Karpas-422 (cell line): ENCODE measurements at regions not wholly inside any gene's neighbourhood (a gene's known extent, or its start where the extent isn't known, plus 50 kb on each side); places are given as distances from the start of the nearest gene placed in this dataset.

Experiments
- DNase-seq: peaks from one replicate; pipeline ENCODE4 v3.0.0-alpha.2; 2015
- H2AFZ ChIP-seq: fragments of 200-600 bp; sonication (generic); 2 replicates; pipeline ENCODE4 v1.6.1; 2014; ENCODE audit warnings: antibody characterized with exemption, low read length, mixed read lengths
- H3K27ac ChIP-seq: fragments of 200-600 bp; sonication (generic); 2 replicates; pipeline ENCODE4 v1.5.1; 2014; ENCODE audit warnings: mild to moderate bottlenecking, low read length, moderate library complexity
- H3K27me3 ChIP-seq: fragments of 200-600 bp; sonication (generic); 2 replicates; pipeline ENCODE4 v1.6.1; 2014; ENCODE audit warnings: low read length, mixed read lengths
- H3K36me3 ChIP-seq: fragments of 200-600 bp; sonication (generic); 2 replicates; pipeline ENCODE4 v1.6.1; 2014; ENCODE audit warnings: low read length, mixed read lengths; ENCODE audit not compliant: insufficient read depth
- H3K4me1 ChIP-seq: fragments of 200-600 bp; sonication (generic); 2 replicates; pipeline ENCODE4 v1.6.1; 2014; ENCODE audit warnings: mild to moderate bottlenecking, low read length, mixed read lengths
- H3K4me2 ChIP-seq: fragments of 200-600 bp; sonication (generic); 2 replicates; pipeline ENCODE4 v1.6.1; 2014; ENCODE audit warnings: low read length, low read depth, mild to moderate bottlenecking; ENCODE audit not compliant: poor library complexity, severe bottlenecking
- H3K4me3 ChIP-seq: fragments of 200-600 bp; sonication (generic); 2 replicates; pipeline ENCODE4 v1.5.1; 2014; ENCODE audit warnings: mild to moderate bottlenecking, antibody characterized with exemption, low read length, mixed read lengths
- H3K79me2 ChIP-seq: fragments of 200-600 bp; sonication (generic); 2 replicates; pipeline ENCODE4 v1.6.1; 2014; ENCODE audit warnings: mild to moderate bottlenecking, low read length, mixed read lengths
- H3K9ac ChIP-seq: fragments of 200-600 bp; sonication (generic); 2 replicates; pipeline ENCODE4 v1.6.0; 2014; ENCODE audit warnings: low read length
- H3K9me2 ChIP-seq: fragments of 200-600 bp; sonication (generic), shearing (Covaris generic); replicated peaks from 2 replicates; pipeline ENCODE4 v1.6.0; 2014; ENCODE audit warnings: mild to moderate bottlenecking, low read length, moderate library complexity; ENCODE audit not compliant: insufficient read depth
- H3K9me3 ChIP-seq: fragments of 300-700, 200-600 bp; sonication (generic); 2 replicates; pipeline ENCODE4 v1.6.1; 2014; ENCODE audit warnings: low read length, mixed read lengths
- H4K20me1 ChIP-seq: fragments of 200-600 bp; sonication (generic); 2 replicates; pipeline ENCODE4 v1.6.1; 2014; ENCODE audit warnings: mild to moderate bottlenecking, antibody characterized with exemption, low read length, low read depth; ENCODE audit not compliant: insufficient read depth

GRCh38 chr13:64993514-64994164 is 2236.5 kb downstream of the PCDH9 start:
- no peak overlapping the region for H3K4me3 ChIP-seq
- no peaks in the 10 kb centered on the region for H4K20me1 ChIP-seq
- H3K36me3 ChIP-seq: no peaks in the 10 kb centered on the region
- DNase-seq: peak; percentile 86
- H3K27me3 ChIP-seq: no peaks in the 10 kb centered on the region
- H3K79me2 ChIP-seq: no peaks in the 10 kb centered on the region
- peak overlapping the region; percentile 79 for H3K27ac ChIP-seq
- H3K9me2 ChIP-seq: no peaks in the 10 kb centered on the region
- no peaks in the 10 kb centered on the region for H3K9me3 ChIP-seq
- peak overlapping the region; percentile 37; the same call in 1 of the 2 replicates for H2AFZ ChIP-seq
- peak overlapping the region; percentile 59 for H3K4me2 ChIP-seq
- H3K9ac ChIP-seq: 0 out of 2 replicates have a peak overlapping the region, but pooled peaks have one; percentile 2
- peaks cover 27% of the 10 kb centered on the region for H3K4me1 ChIP-seq

GRCh38 chr13:64992314-64992713 is 2237.8 kb downstream of the PCDH9 start:
- no peaks in the 10 kb centered on the region for H3K9me2 ChIP-seq
- no peaks in the 10 kb centered on the region for H3K27me3 ChIP-seq
- peaks cover 27% of the 10 kb centered on the region for H3K4me1 ChIP-seq
- no peak overlapping the region for H3K27ac ChIP-seq
- H2AFZ ChIP-seq: no peak overlapping the region
- H3K79me2 ChIP-seq: no peaks in the 10 kb centered on the region
- no peaks in the 10 kb centered on the region for H3K36me3 ChIP-seq
- no peak overlapping the region for H3K4me2 ChIP-seq
- H3K9me3 ChIP-seq: no peaks in the 10 kb centered on the region
- H3K9ac ChIP-seq: no peak overlapping the region
- no peaks in the 10 kb centered on the region for H4K20me1 ChIP-seq
- DNase-seq: no peak
- no peak overlapping the region for H3K4me3 ChIP-seq

DNA sequence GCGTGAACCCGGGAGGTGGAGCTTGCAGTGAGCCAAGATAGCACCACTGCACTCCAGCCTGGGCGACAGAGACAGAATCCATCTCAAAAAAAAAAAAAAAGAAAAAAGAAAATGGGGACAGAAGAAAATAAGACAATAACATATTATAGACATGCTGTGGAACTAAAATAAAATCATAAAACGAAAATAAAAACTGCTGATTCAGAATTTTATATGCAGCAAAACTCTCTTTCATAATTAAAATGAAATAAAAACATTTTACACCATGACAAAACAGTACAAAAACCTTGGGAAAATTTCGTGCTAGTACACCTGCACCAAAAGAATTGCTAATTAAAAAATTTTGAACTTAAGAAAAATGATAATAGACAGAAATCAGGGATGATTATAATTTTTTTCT is 2245.1 kb downstream of the PCDH9 start:
- no peak overlapping the region for H3K4me3 ChIP-seq
- no peak overlapping the region for H2AFZ ChIP-seq

DNA sequence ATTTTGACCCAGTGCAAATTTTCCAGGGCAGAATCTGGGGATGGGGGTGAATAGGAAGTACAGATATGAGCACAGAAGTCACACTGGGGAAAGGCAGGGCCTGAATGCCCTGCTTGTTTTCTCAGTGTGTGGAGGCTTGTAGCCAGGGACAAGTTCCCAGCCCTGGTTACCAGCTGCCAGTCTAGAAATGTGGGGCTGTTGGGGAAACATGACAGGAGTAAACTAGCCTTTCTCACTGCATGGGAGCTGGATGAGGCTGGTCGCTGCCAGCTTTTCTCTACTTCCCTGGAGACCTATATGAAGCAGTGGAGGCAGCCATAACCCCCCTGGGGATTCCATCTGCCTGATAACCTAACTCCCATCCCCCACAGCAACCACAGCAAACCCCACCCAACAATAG is 2267.7 kb downstream of the PCDH9 start:
- no peaks in the 10 kb centered on the region for H3K36me3 ChIP-seq
- H3K9me3 ChIP-seq: peaks cover 3% of the 10 kb centered on the region; the same call in 1 of the 2 replicates
- H4K20me1 ChIP-seq: no peaks in the 10 kb centered on the region
- no peak overlapping the region for H3K4me2 ChIP-seq
- no peak overlapping the region for H3K9ac ChIP-seq
- H2AFZ ChIP-seq: peak overlapping the region; percentile 18
- H3K9me2 ChIP-seq: no peaks in the 10 kb centered on the region
- no peak overlapping the region for H3K27ac ChIP-seq
- H3K4me3 ChIP-seq: no peak overlapping the region
- no peak for DNase-seq
- no peaks in the 10 kb centered on the region for H3K4me1 ChIP-seq
- no peaks in the 10 kb centered on the region for H3K79me2 ChIP-seq
- H3K27me3 ChIP-seq: no peaks in the 10 kb centered on the region

More for the DNA sequence above, 2245.1 kb downstream of the PCDH9 start:
- Histone ChIP-seq H3K9ac (no peak overlapping the region), H3K9me3 (peaks cover 6% of the 10 kb centered on the region; the same call in 1 of the 2 replicates), H3K36me3 (no peaks in the 10 kb centered on the region), H3K27me3 (no peaks in the 10 kb centered on the region), H3K27ac (no peak overlapping the region), H4K20me1 (no peaks in the 10 kb centered on the region), H3K9me2 (no peaks in the 10 kb centered on the region), H3K79me2 (no peaks in the 10 kb centered on the region), H3K4me1 (no peaks in the 10 kb centered on the region; the same call in 1 of the 2 replicates), H3K4me2 (no peak overlapping the region)
- DNase-seq: no peak

DNA sequence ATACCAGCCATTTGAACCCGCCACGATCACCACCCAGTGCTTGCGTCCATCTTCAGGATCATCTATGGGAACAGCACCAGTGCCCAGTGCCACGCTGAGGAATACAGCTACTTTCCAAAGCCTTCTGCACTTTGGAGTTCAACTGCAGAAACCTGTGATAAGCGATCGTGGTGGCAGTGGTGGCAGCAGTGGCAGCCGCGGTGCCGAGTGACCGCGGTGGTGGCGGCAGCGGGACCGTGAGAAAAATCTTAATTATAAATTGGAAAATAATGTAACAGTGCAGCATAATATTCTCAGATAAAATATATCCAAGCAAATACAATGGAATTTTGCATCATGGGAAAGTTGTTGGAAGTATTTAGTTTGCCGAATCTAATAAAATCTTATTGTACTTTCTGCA is 2270.9 kb downstream of the PCDH9 start:
- H3K79me2 ChIP-seq: no peaks in the 10 kb centered on the region
- H3K4me1 ChIP-seq: no peaks in the 10 kb centered on the region
- no peaks in the 10 kb centered on the region for H3K36me3 ChIP-seq
- no peak overlapping the region for H3K27ac ChIP-seq
- no peak overlapping the region for H2AFZ ChIP-seq
- H3K4me3 ChIP-seq: no peak overlapping the region
- H3K27me3 ChIP-seq: no peaks in the 10 kb centered on the region
- H3K4me2 ChIP-seq: no peak overlapping the region
- no peaks in the 10 kb centered on the region for H3K9me2 ChIP-seq
- peaks cover 3% of the 10 kb centered on the region; the same call in 1 of the 2 replicates for H3K9me3 ChIP-seq
- DNase-seq: no peak
- no peak overlapping the region for H3K9ac ChIP-seq
- no peaks in the 10 kb centered on the region for H4K20me1 ChIP-seq

GRCh38 chr13:64958106-64958505 is 2272.0 kb downstream of the PCDH9 start:
- Histone ChIP-seq H3K4me2 (no peak overlapping the region), H3K4me3 (no peak overlapping the region), H3K27me3 (no peaks in the 10 kb centered on the region), H3K4me1 (no peaks in the 10 kb centered on the region), H3K9me2 (no peaks in the 10 kb centered on the region), H2AFZ (peak overlapping the region; percentile 34; the same call in 1 of the 2 replicates), H3K9me3 (peaks cover 3% of the 10 kb centered on the region; the same call in 1 of the 2 replicates), H3K27ac (no peak overlapping the region), H3K9ac (no peak overlapping the region), H3K36me3 (no peaks in the 10 kb centered on the region), H3K79me2 (no peaks in the 10 kb centered on the region), H4K20me1 (no peaks in the 10 kb centered on the region)
- no peak for DNase-seq

GRCh38 chr13:64938660-64939059 is 2291.5 kb downstream of the PCDH9 start:
- no peak for DNase-seq
- H3K9me3 ChIP-seq: no peaks in the 10 kb centered on the region

GRCh38 chr13:64937302-64937701 is 2292.8 kb downstream of the PCDH9 start:
- Histone ChIP-seq H3K36me3 (no peaks in the 10 kb centered on the region), H4K20me1 (no peaks in the 10 kb centered on the region), H2AFZ (no peak overlapping the region), H3K4me1 (no peaks in the 10 kb centered on the region), H3K9ac (no peak overlapping the region), H3K79me2 (no peaks in the 10 kb centered on the region), H3K9me3 (no peaks in the 10 kb centered on the region), H3K4me3 (no peak overlapping the region), H3K9me2 (no peaks in the 10 kb centered on the region), H3K27ac (no peak overlapping the region), H3K4me2 (no peak overlapping the region), H3K27me3 (no peaks in the 10 kb centered on the region)
- DNase-seq: no peak

More at GRCh38 chr13:64938660-64939059, 2291.5 kb downstream of the PCDH9 start:
- no peak overlapping the region for H3K27ac ChIP-seq
- H3K27me3 ChIP-seq: no peaks in the 10 kb centered on the region
- H3K4me2 ChIP-seq: no peak overlapping the region
- H3K79me2 ChIP-seq: no peaks in the 10 kb centered on the region
- H3K36me3 ChIP-seq: no peaks in the 10 kb centered on the region
- H3K9ac ChIP-seq: no peak overlapping the region
- H2AFZ ChIP-seq: peak overlapping the region; percentile 14; the same call in 1 of the 2 replicates
- no peaks in the 10 kb centered on the region for H3K4me1 ChIP-seq
- H3K9me2 ChIP-seq: no peaks in the 10 kb centered on the region
- no peak overlapping the region for H3K4me3 ChIP-seq
- H4K20me1 ChIP-seq: no peaks in the 10 kb centered on the region
